Tibial artery (tissue), 4 donors: ENCODE measurements at regions not wholly inside any gene's neighbourhood (a gene's known extent, or its start where the extent isn't known, plus 50 kb on each side); places are given as distances from the start of the nearest gene placed in this dataset.

Experiments used
- DNase-seq, 2 donors: peaks; one replicate each; pipeline ENCODE4 v3.0.0-alpha.2; 2019
- H3K27ac ChIP-seq, 2 donors: fragments of 200-600 bp; sonication (generic) in 1 of 2; 1 replicate in 1 of 2; 2 replicates in 1 of 2; pipeline ENCODE4 v1.5.1; 2018 to 2019; ENCODE audit warnings: mild to moderate bottlenecking in 1 of 2
- H3K27me3 ChIP-seq, 2 donors: fragments of 200-600 bp; sonication (generic) in 1 of 2; one replicate each; pipeline versions ENCODE4 v1.5.1 to v1.6.0; 2016 to 2019
- H3K36me3 ChIP-seq, 3 donors: fragments of 200-600 bp; sonication (generic) in 2 of 3; one replicate each; pipeline ENCODE4 v1.5.1; 2016 to 2019; ENCODE audit warnings: mild to moderate bottlenecking in 2 of 3
- H3K4me1 ChIP-seq, 4 donors: fragments of 200-600 bp; sonication (generic) in 2 of 4; 1 replicate in 3 of 4; 2 replicates in 1 of 4; pipeline ENCODE4 v1.5.1; 2016 to 2019
- H3K4me3 ChIP-seq, 2 donors: fragments of 200-600 bp; sonication (generic) in 1 of 2; 1 replicate in 1 of 2; 2 replicates in 1 of 2; pipeline ENCODE4 v1.5.1; 2018 to 2019; ENCODE audit warnings: mild to moderate bottlenecking in 2 of 2
- H3K9me3 ChIP-seq, 3 donors: fragments of 200-600 bp; sonication (generic) in 1 of 3; one replicate each; pipeline ENCODE4 v1.5.1; 2016 to 2019
- intact Hi-C: fragments of 100-400 bp; cut with DNase I; formaldehyde crosslinking; loops from one replicate; pipeline ENCODE4 v1.15.0; 2023; ENCODE audit warnings: low total_unique reads
- TF ChIP-seq, protein P1 (sequence below), 2 experiments: fragments of 200-600 bp in 1 of 2; fragments of 450-650 bp in 1 of 2; IDR thresholded peaks; one replicate each; pipeline ENCODE4 v1.5.1; 2017 to 2019; ENCODE audit warnings: antibody characterized with exemption in 2 of 2, mild to moderate bottlenecking in 1 of 2, moderate library complexity in 1 of 2

GRCh38 chr1:87268111-87268510, 60.6 kb upstream of the LMO4 start:
- TF ChIP-seq, protein P1, sequence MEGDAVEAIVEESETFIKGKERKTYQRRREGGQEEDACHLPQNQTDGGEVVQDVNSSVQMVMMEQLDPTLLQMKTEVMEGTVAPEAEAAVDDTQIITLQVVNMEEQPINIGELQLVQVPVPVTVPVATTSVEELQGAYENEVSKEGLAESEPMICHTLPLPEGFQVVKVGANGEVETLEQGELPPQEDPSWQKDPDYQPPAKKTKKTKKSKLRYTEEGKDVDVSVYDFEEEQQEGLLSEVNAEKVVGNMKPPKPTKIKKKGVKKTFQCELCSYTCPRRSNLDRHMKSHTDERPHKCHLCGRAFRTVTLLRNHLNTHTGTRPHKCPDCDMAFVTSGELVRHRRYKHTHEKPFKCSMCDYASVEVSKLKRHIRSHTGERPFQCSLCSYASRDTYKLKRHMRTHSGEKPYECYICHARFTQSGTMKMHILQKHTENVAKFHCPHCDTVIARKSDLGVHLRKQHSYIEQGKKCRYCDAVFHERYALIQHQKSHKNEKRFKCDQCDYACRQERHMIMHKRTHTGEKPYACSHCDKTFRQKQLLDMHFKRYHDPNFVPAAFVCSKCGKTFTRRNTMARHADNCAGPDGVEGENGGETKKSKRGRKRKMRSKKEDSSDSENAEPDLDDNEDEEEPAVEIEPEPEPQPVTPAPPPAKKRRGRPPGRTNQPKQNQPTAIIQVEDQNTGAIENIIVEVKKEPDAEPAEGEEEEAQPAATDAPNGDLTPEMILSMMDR (IDR thresholded peaks at IDR 0.05) = no peak
- Histone ChIP-seq H3K27ac (no peak overlapping the region), H3K27me3 (no peaks in the 10 kb centered on the region), H3K36me3 (no peaks in the 10 kb centered on the region), H3K9me3 (no peaks in the 10 kb centered on the region), H3K4me3 (no peak overlapping the region), H3K4me1 (no peaks in the 10 kb centered on the region)
- intact Hi-C loops = no loop called here
- no peak for DNase-seq

GRCh38 chr1:87269921-87270320, 58.8 kb upstream of the LMO4 start:
- H3K9me3 ChIP-seq = no peaks in the 10 kb centered on the region
- intact Hi-C loops = no loop called here
- no peaks in the 10 kb centered on the region for H3K36me3 ChIP-seq
- H3K4me3 ChIP-seq = no peak overlapping the region
- no peaks in the 10 kb centered on the region for H3K27me3 ChIP-seq
- TF ChIP-seq, protein P1 (IDR thresholded peaks at IDR 0.05) = no peak
- no peak overlapping the region for H3K27ac ChIP-seq
- no peaks in the 10 kb centered on the region for H3K4me1 ChIP-seq
- DNase-seq = no peak

GRCh38 chr1:87273291-87273690, 55.4 kb upstream of the LMO4 start:
- no peaks in the 10 kb centered on the region for H3K9me3 ChIP-seq
- H3K36me3 ChIP-seq = no peaks in the 10 kb centered on the region
- no peak overlapping the region for H3K4me3 ChIP-seq
- no peaks in the 10 kb centered on the region for H3K27me3 ChIP-seq
- no peak for DNase-seq
- no peaks in the 10 kb centered on the region for H3K4me1 ChIP-seq
- intact Hi-C loops = no loop called here
- TF ChIP-seq, protein P1 (IDR thresholded peaks at IDR 0.05) = no peak
- no peak overlapping the region for H3K27ac ChIP-seq

DNA sequence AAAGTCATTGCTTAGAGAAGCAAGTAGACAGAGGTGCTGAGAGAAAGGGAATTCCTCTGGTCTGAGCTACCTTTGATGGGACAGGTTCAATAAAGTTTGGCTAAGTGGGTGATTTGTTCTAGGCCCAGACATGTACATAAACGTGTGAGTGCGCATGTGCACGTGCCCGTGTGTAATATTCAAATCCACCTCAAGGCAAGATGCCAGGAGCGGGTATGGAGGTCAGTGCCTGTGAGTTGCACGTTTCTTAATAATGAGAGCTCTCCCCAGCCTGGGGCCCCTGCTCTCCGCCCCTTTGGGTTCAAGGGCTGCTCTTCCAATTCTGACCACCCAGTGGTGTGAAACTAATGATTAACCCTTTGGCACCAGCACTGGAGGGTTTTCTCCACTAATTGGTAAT, 53.8 kb upstream of the LMO4 start:
- H3K9me3 ChIP-seq = no peaks in the 10 kb centered on the region
- H3K4me1 ChIP-seq = peaks cover 0 to 5% (median 2%) of the 10 kb centered on the region in 4 donors
- TF ChIP-seq, protein P1 (IDR thresholded peaks at IDR 0.05) = no peak
- DNase-seq = no peak
- H3K27ac ChIP-seq = no peak overlapping the region
- H3K4me3 ChIP-seq = no peak overlapping the region
- intact Hi-C loops = no loop called here
- H3K27me3 ChIP-seq = no peaks in the 10 kb centered on the region
- no peaks in the 10 kb centered on the region for H3K36me3 ChIP-seq

DNA sequence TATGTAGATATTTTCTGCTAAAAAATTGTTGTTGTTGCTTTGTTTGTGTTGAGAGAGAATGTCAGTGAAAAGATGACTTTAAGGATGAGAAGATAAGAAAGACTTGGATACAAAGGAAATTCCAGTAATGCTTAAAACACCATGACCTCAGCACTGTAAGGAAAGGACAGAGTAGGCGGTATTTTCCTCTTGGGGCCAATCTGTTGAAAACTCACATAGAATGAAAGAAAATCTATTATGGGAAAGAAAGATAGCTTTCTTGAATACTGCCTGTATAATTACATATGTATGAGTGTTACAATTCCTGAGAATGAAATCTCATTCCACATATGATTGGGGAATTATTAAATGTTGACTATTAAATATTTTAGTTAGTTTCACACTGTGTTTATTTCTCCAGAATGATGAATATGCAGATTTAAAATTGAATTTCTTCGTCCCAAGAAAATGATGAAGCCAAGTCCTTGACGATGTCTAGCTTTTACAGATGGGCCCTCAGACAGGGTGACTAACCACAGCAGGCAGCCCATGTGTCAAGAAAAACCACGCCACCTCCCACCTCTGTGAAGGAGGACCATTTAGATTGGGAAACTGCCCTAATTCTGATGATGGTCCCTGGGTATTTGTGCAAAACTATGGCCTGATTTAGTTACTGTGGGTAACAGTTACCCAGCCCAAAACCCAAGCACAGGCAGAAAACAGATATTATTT, 49.7 kb upstream of the LMO4 start:
- no peaks in the 10 kb centered on the region for H3K27me3 ChIP-seq
- no peak overlapping the region for H3K4me3 ChIP-seq
- TF ChIP-seq, protein P1 (IDR thresholded peaks at IDR 0.05) = no peak
- H3K4me1 ChIP-seq = peaks cover 0 to 9% (median 3%) of the 10 kb centered on the region in 4 donors
- no peaks in the 10 kb centered on the region for H3K36me3 ChIP-seq
- peak overlapping the region; percentile 14 to 24 for H3K27ac ChIP-seq
- intact Hi-C loops = no loop called here
- no peaks in the 10 kb centered on the region for H3K9me3 ChIP-seq
- DNase-seq = peak in 1 of 2 donors; percentile 45
